PC-3 (cell line): ENCODE measurements at regions not wholly inside any gene's neighbourhood (a gene's known extent, or its start where the extent isn't known, plus 50 kb on each side); places are given as distances from the start of the nearest gene placed in this dataset.

Source experiments
- CTCF ChIP-seq: fragments of 300-600 bp; sonication (generic); conservative IDR thresholded peaks from 2 replicates; pipeline ENCODE4 v1.5.1; 2017; ENCODE audit warnings: antibody characterized with exemption, low read depth, mild to moderate bottlenecking, low read length
- EZH2 ChIP-seq: fragments of 300-600 bp; sonication (generic); IDR thresholded peaks from one replicate; pipeline ENCODE4 v1.6.1; 2017; ENCODE audit warnings: antibody characterized with exemption, mild to moderate bottlenecking, low read length; ENCODE audit not compliant: unreplicated experiment

DNA sequence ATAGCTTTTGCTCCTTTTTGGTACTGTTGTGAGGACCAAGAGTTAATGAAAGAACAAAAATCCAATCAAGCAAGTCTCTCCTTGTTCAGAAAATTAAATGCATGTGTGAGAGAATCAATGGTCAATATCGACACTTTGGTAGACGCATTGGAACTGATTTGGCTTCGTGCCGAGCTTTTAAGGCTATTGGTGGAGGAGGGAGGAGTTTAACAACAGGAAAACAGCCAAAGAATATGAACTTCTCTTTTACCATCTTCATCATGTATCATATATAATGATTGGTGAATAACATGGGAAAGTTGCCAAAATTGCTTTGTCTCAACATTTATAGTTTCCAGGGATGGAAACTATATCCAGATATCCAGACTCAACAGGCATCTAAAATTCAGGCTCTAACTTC lies 266.5 kb upstream of the CITED2 start:
- TF ChIP-seq CTCF (no peak), EZH2 (no peak)
